ENCODE measurements at regions not wholly inside any gene's neighbourhood (a gene's known extent, or its start where the extent isn't known, plus 50 kb on each side); places are given as distances from the start of the nearest gene placed in this dataset.

- ATAC-seq, result no peak
- DNase-seq (ENCODE audit: low spot score), result no peak
- intact Hi-C loops (cut with DNase I), result no loop called here
Measured at GRCh38 chr1:80894921-80895320, 905.8 kb upstream of the ADGRL2 start.

GRCh38 chr1:80893115-80893514 is 907.6 kb upstream of the ADGRL2 start:
- DNase-seq (ENCODE audit: low spot score) (no peak), ATAC-seq (peak; percentile 61)
- intact Hi-C loops (cut with DNase I), result no loop called here

- peak; percentile 64 for ATAC-seq
- DNase-seq (ENCODE audit: low spot score), result no peak
- intact Hi-C loops (cut with DNase I), result no loop called here
Measured at GRCh38 chr1:80892539-80892938, 908.2 kb upstream of the ADGRL2 start.

GRCh38 chr1:80891871-80892270 is 908.9 kb upstream of the ADGRL2 start:
- intact Hi-C loops (cut with DNase I), result no loop called here
- DNase-seq (ENCODE audit: low spot score), result no peak

GRCh38 chr1:80882553-80882952 is 918.2 kb upstream of the ADGRL2 start:
- intact Hi-C loops (cut with DNase I), result no loop called here
- DNase-seq (ENCODE audit: low spot score) (no peak), ATAC-seq (no peak)

More at GRCh38 chr1:80891871-80892270, 908.9 kb upstream of the ADGRL2 start:
- ATAC-seq, result no peak

GRCh38 chr1:80878343-80878742 is 922.4 kb upstream of the ADGRL2 start:
- ATAC-seq (no peak), DNase-seq (ENCODE audit: low spot score) (no peak)
- intact Hi-C loops (cut with DNase I), result no loop called here

GRCh38 chr1:80876035-80876434 is 924.7 kb upstream of the ADGRL2 start:
- ATAC-seq (no peak), DNase-seq (ENCODE audit: low spot score) (no peak)
- intact Hi-C loops (cut with DNase I), result no loop called here

- intact Hi-C loops (cut with DNase I), result no loop called here
- DNase-seq (ENCODE audit: low spot score) (no peak), ATAC-seq (no peak)
Measured at GRCh38 chr1:80869299-80869698, 931.4 kb upstream of the ADGRL2 start.

GRCh38 chr1:80847904-80848303 is 952.8 kb upstream of the ADGRL2 start:
- ATAC-seq (no peak), DNase-seq (ENCODE audit: low spot score) (no peak)
- intact Hi-C loops (cut with DNase I), result no loop called here

GRCh38 chr1:80846966-80847365 is 953.8 kb upstream of the ADGRL2 start:
- intact Hi-C loops (cut with DNase I), result no loop called here
- ATAC-seq (no peak), DNase-seq (ENCODE audit: low spot score) (no peak)

- no peak for ATAC-seq
- intact Hi-C loops (cut with DNase I), result no loop called here
- DNase-seq (ENCODE audit: low spot score), result no peak
Measured at GRCh38 chr1:80842796-80843195, 957.9 kb upstream of the ADGRL2 start.

- ATAC-seq, result no peak
- intact Hi-C loops (cut with DNase I), result no loop called here
- DNase-seq (ENCODE audit: low spot score), result no peak
Measured at GRCh38 chr1:80841261-80841660, 959.5 kb upstream of the ADGRL2 start.

GRCh38 chr1:80837066-80837465 is 963.7 kb upstream of the ADGRL2 start:
- DNase-seq (ENCODE audit: low spot score) (no peak), ATAC-seq (no peak)
- intact Hi-C loops (cut with DNase I), result no loop called here

GRCh38 chr1:80836505-80836904 is 964.2 kb upstream of the ADGRL2 start:
- ATAC-seq (no peak), DNase-seq (ENCODE audit: low spot score) (no peak)
- intact Hi-C loops (cut with DNase I), result no loop called here

GRCh38 chr1:80827666-80828065 is 973.1 kb upstream of the ADGRL2 start:
- ATAC-seq (no peak), DNase-seq (ENCODE audit: low spot score) (no peak)
- intact Hi-C loops (cut with DNase I), result no loop called here

GRCh38 chr1:80825067-80825466 is 975.7 kb upstream of the ADGRL2 start:
- no peak for DNase-seq (ENCODE audit: low spot score)
- intact Hi-C loops (cut with DNase I), result no loop called here
- no peak for ATAC-seq

GRCh38 chr1:80818211-80818610 is 982.5 kb upstream of the ADGRL2 start:
- no peak for ATAC-seq
- intact Hi-C loops (cut with DNase I), result no loop called here
- DNase-seq (ENCODE audit: low spot score), result no peak

GRCh38 chr1:80807981-80808380 is 992.8 kb upstream of the ADGRL2 start:
- no peak for DNase-seq (ENCODE audit: low spot score)
- intact Hi-C loops (cut with DNase I), result no loop called here
- ATAC-seq, result no peak

- intact Hi-C loops (cut with DNase I), result no loop called here
- no peak for DNase-seq (ENCODE audit: low spot score)
- ATAC-seq, result no peak
Measured at GRCh38 chr1:80806431-80806830, 994.3 kb upstream of the ADGRL2 start.

- no peak for ATAC-seq
- intact Hi-C loops (cut with DNase I), result no loop called here
- DNase-seq (ENCODE audit: low spot score), result no peak
Measured at GRCh38 chr1:80801695-80802094, 999.0 kb upstream of the ADGRL2 start.

- no peak for DNase-seq (ENCODE audit: low spot score)
- intact Hi-C loops (cut with DNase I), result no loop called here
- no peak for ATAC-seq
Measured at GRCh38 chr1:80799457-80799856, 1001.3 kb upstream of the ADGRL2 start.

GRCh38 chr1:80779275-80779674 is 1021.5 kb upstream of the ADGRL2 start:
- ATAC-seq (no peak), DNase-seq (ENCODE audit: low spot score) (no peak)
- intact Hi-C loops (cut with DNase I), result no loop called here
